HCT116 (cell line): ENCODE measurements at regions not wholly inside any gene's neighbourhood (a gene's known extent, or its start where the extent isn't known, plus 50 kb on each side); places are given as distances from the start of the nearest gene placed in this dataset.

Experiments
- ATAC-seq: fragments of 200-7000 bp; cut with Tn5 transposase; 2 replicates; pipeline ENCODE4 v1.9.1; 2020; ENCODE audit warnings: mild to moderate bottlenecking, moderate library complexity
- BruUV-seq: library from RNA; stranded (reverse); fragments of 400-500 nt; replicated peaks from 2 replicates; lab custom pipeline; 2021; lab: Mats Ljungman, UMichigan
- CTCF ChIA-PET: fragments of 300-600 bp; sonication (Branson Sonifier 250); formaldehyde crosslinking; loops from one replicate; lab custom pipeline; 2021; ENCODE audit warnings: antibody characterized with exemption; lab: Charles Lee
- POLR2A ChIA-PET: fragments of 300-600, 350-600 bp; sonication (Branson Sonifier 250); formaldehyde crosslinking; loops from one replicate; lab custom pipeline; 2021; ENCODE audit warnings: antibody characterized with exemption; lab: Charles Lee
- RAD21 ChIA-PET, 2 experiments: fragments of 300-600 bp; sonication (Branson Sonifier 250); formaldehyde crosslinking; loops; one replicate each; lab custom pipeline; 2023; ENCODE audit warnings: low total read pairs in 2 of 2; ENCODE audit not compliant: uncharacterized antibody in 2 of 2, unreplicated experiment in 2 of 2, low non-redundant PET in 1 of 2; lab: Charles Lee
- DNase-seq: peaks from one replicate; pipeline ENCODE4 v3.0.0-alpha.2; 2010; ENCODE audit warnings: low read depth, low spot score
- H2AFZ ChIP-seq: fragments of 200-600 bp; shearing (Covaris generic), sonication (generic); 2 replicates; pipeline ENCODE4 v1.6.1; 2017; ENCODE audit warnings: low read depth, mixed run types, mixed read lengths, antibody characterized with exemption, low read length; ENCODE audit not compliant: poor library complexity, severe bottlenecking
- H3K27ac ChIP-seq: 2 replicates; pipeline ENCODE4 v1.5.1; 2012; ENCODE audit warnings: low read depth, low read length
- H3K27me3 ChIP-seq: fragments of 200-600 bp; sonication (generic); 2 replicates; pipeline ENCODE4 v1.6.1; 2016; ENCODE audit warnings: mixed run types, low read length, mixed read lengths; ENCODE audit not compliant: insufficient read depth
- H3K36me3 ChIP-seq, 2 experiments: fragments of 200-500 bp in 1 of 2; fragments of 200-600 bp in 1 of 2; sonication (Bioruptor generic) in 1 of 2; sonication (generic) in 1 of 2; 2 replicates each; pipeline versions ENCODE4 v1.5.1 to v1.6.1; 2014 to 2016; ENCODE audit warnings: low read length in 2 of 2, inconsistent platforms in 1 of 2, mixed read lengths in 1 of 2, mixed run types in 1 of 2; ENCODE audit not compliant: insufficient read depth in 2 of 2, control insufficient read depth in 1 of 2
- H3K4me1 ChIP-seq, 2 experiments: fragments of 200-600 bp in 1 of 2; sonication (generic) in 1 of 2; 2 replicates each; pipeline versions ENCODE4 v1.5.1 to v1.6.1; 2012 to 2017; ENCODE audit warnings: low read length in 2 of 2, inconsistent platforms in 1 of 2, mild to moderate bottlenecking in 1 of 2, mixed read lengths in 1 of 2, mixed run types in 1 of 2, moderate library complexity in 1 of 2; ENCODE audit not compliant: insufficient read depth in 2 of 2, control insufficient read depth in 1 of 2
- H3K4me2 ChIP-seq: fragments of 200-600 bp; sonication (generic); 2 replicates; pipeline ENCODE4 v1.6.1; 2017; ENCODE audit warnings: mixed run types, low read length, mixed read lengths
- H3K4me3 ChIP-seq, 2 experiments: fragments of 200-600 bp in 1 of 2; sonication (generic) in 1 of 2; replicated peaks in 1 of 2; 2 replicates each; pipeline ENCODE4 v1.5.1; 2011 to 2016; ENCODE audit warnings: low read length in 2 of 2, control low read depth in 1 of 2, low read depth in 1 of 2, mild to moderate bottlenecking in 1 of 2, mixed read lengths in 1 of 2, mixed run types in 1 of 2
- H3K79me2 ChIP-seq: fragments of 200-600 bp; sonication (generic); 2 replicates; pipeline ENCODE4 v1.6.1; 2017; ENCODE audit warnings: mild to moderate bottlenecking, mixed run types, low read length, moderate library complexity, mixed read lengths; ENCODE audit not compliant: insufficient read depth
- H3K9ac ChIP-seq: fragments of 200-600 bp; sonication (generic); 2 replicates; pipeline ENCODE4 v1.6.1; 2016; ENCODE audit warnings: low read length, mixed read lengths
- H3K9me2 ChIP-seq: fragments of 200-600 bp; sonication (generic), shearing (Covaris generic); 2 replicates; pipeline ENCODE4 v1.6.1; 2017; ENCODE audit warnings: mixed run types, mild to moderate bottlenecking, moderate library complexity; ENCODE audit not compliant: insufficient read depth
- H3K9me3 ChIP-seq, 2 experiments: fragments of 200-500 bp in 1 of 2; fragments of 200-600 bp in 1 of 2; sonication (Bioruptor generic) in 1 of 2; sonication (generic) in 1 of 2; 2 replicates each; pipeline ENCODE4 v1.6.1; 2014 to 2017; ENCODE audit warnings: low read length in 2 of 2, mixed read lengths in 2 of 2, inconsistent platforms in 1 of 2, low read depth in 1 of 2, mild to moderate bottlenecking in 1 of 2, mixed run types in 1 of 2, moderate library complexity in 1 of 2; ENCODE audit not compliant: control insufficient read depth in 1 of 2, insufficient read depth in 1 of 2
- H4K20me1 ChIP-seq: fragments of 200-600 bp; sonication (generic), shearing (Covaris generic); 2 replicates; pipeline ENCODE4 v1.6.1; 2017; ENCODE audit warnings: mixed run types, mild to moderate bottlenecking, moderate library complexity; ENCODE audit not compliant: insufficient read depth
- CBX3 ChIP-seq: IDR thresholded peaks from 2 replicates; pipeline ENCODE4 v1.6.1; 2012; ENCODE audit warnings: low read depth
- CTCF ChIP-seq, 3 experiments: fragments of 200-600 bp in 1 of 3; sonication (generic) in 1 of 3; IDR thresholded peaks in 2 of 3; conservative IDR thresholded peaks in 1 of 3; 2 replicates each; pipeline ENCODE4 v1.5.1; 2012 to 2017; ENCODE audit warnings: low read depth in 2 of 3, low read length in 2 of 3, antibody characterized with exemption in 1 of 3, borderline replicate concordance in 1 of 3, control low read depth in 1 of 3, mild to moderate bottlenecking in 1 of 3, mixed read lengths in 1 of 3, mixed run types in 1 of 3, moderate library complexity in 1 of 3; ENCODE audit not compliant: insufficient read depth in 1 of 3
- ELF1 ChIP-seq: IDR thresholded peaks from 2 replicates; pipeline ENCODE4 v1.6.1; 2012; ENCODE audit warnings: low read depth, borderline replicate concordance
- EZH2phosphoT487 ChIP-seq: fragments of 200-600 bp; IDR thresholded peaks from 2 replicates; pipeline ENCODE4 v1.6.1; 2018; ENCODE audit warnings: antibody characterized with exemption, borderline replicate concordance
- POLR2A ChIP-seq: IDR thresholded peaks from 2 replicates; pipeline ENCODE4 v1.7.0; 2011; ENCODE audit warnings: borderline replicate concordance; ENCODE audit not compliant: insufficient read depth, insufficient read length; ENCODE audit errors: extremely low read depth
- POLR2AphosphoS5 ChIP-seq: IDR thresholded peaks from 2 replicates; pipeline ENCODE4 v1.6.1; 2011; ENCODE audit warnings: mild to moderate bottlenecking, low read depth, low read length, moderate library complexity
- SIN3A ChIP-seq: IDR thresholded peaks from 2 replicates; pipeline ENCODE4 v1.6.1; 2012; ENCODE audit warnings: low read depth
- SP1 ChIP-seq: IDR thresholded peaks from 2 replicates; pipeline ENCODE4 v1.6.1; 2012; ENCODE audit warnings: low read depth
- TCF7L2 ChIP-seq: IDR thresholded peaks from 2 replicates; pipeline ENCODE4 v1.7.0; 2011; ENCODE audit warnings: borderline replicate concordance, inconsistent platforms; ENCODE audit not compliant: insufficient read depth, insufficient read length; ENCODE audit errors: extremely low read depth
- ZBTB33 ChIP-seq: IDR thresholded peaks from 2 replicates; pipeline ENCODE4 v1.6.1; 2011; ENCODE audit warnings: mild to moderate bottlenecking, low read length, moderate library complexity; ENCODE audit not compliant: insufficient replicate concordance; ENCODE audit errors: extremely low read depth
- ZNF274 ChIP-seq: fragments of 200-500 bp; sonication (Bioruptor generic); IDR thresholded peaks from 2 replicates; pipeline ENCODE4 v1.6.1; 2014; ENCODE audit warnings: mild to moderate bottlenecking, low read depth, low read length, inconsistent platforms
- intact Hi-C: fragments of 100-400 bp; cut with micrococcal nuclease; formaldehyde crosslinking; loops from 2 replicates; pipeline ENCODE4 v1.10.0; 2022

GRCh38 chr7:155954550-155955366 lies 142.5 kb upstream of the SHH start:
- Histone ChIP-seq H3K9me2 (no peaks in the 10 kb centered on the region), H3K9me3 (no peaks in the 10 kb centered on the region), H3K27ac (no peak overlapping the region; the same call in 1 of the 2 replicates), H3K27me3 (no peaks in the 10 kb centered on the region), H3K9ac (no peak overlapping the region), H3K36me3 (no peaks in the 10 kb centered on the region), H3K4me2 (no peak overlapping the region), H3K4me1 (peaks cover 44 to 62% of the 10 kb centered on the region in 2 experiments), H4K20me1 (no peaks in the 10 kb centered on the region), H3K79me2 (no peaks in the 10 kb centered on the region), H2AFZ (no peak overlapping the region), H3K4me3 (no peak overlapping the region)
- intact Hi-C loops, result no loop called here
- RAD21 ChIA-PET, result no interaction called here
- no peak for ATAC-seq
- no TSS peak for BruUV-seq
- no peak for DNase-seq
- TF ChIP-seq SP1 (no peak), POLR2A (no peak), EZH2phosphoT487 (no peak), TCF7L2 (no peak), SIN3A (no peak), ZNF274 (no peak), ZBTB33 (no peak), CBX3 (no peak), CTCF (IDR thresholded peaks at IDR 0.05 in 2 of 3, conservative IDR thresholded peaks at IDR 0.05 in 1 of 3; ENCODE audit: borderline replicate concordance in 1 of 3, insufficient read depth in 1 of 3, low read depth in 2 of 3, low read length in 2 of 3) (no peak), POLR2AphosphoS5 (no peak), ELF1 (no peak)
- CTCF ChIA-PET, result no interaction called here
- POLR2A ChIA-PET, result no interaction called here
